HG03060 (cell line): ENCODE measurements at regions not wholly inside any gene's neighbourhood (a gene's known extent, or its start where the extent isn't known, plus 50 kb on each side); places are given as distances from the start of the nearest gene placed in this dataset.
"Not testable (repeated sequence)": the region's sequence is repeated elsewhere in the genome, so short reads cannot be mapped to it uniquely, and the experiment has no call there.

ENCODE experiments used
- ATAC-seq: cut with Tn5 transposase; IDR thresholded peaks from one replicate; pipeline ENCODE4 v1.9.1; 2021; ENCODE audit warnings: low read depth, moderate number of reproducible peaks; ENCODE audit not compliant: unreplicated experiment

- ATAC-seq: no peak
Observed at GRCh38 chr13:86920961-86921360, 750.2 kb upstream of the SLITRK5 start.

GRCh38 chr13:86922936-86923335 is 748.2 kb upstream of the SLITRK5 start:
- no peak for ATAC-seq

- not testable (repeated sequence) for ATAC-seq
Observed at GRCh38 chr13:86926916-86927315, 744.3 kb upstream of the SLITRK5 start.

- no peak for ATAC-seq
Observed at GRCh38 chr13:86932776-86933334, 738.3 kb upstream of the SLITRK5 start.

- ATAC-seq: no peak
Observed at GRCh38 chr13:86933676-86934075, 737.5 kb upstream of the SLITRK5 start.

- no peak for ATAC-seq
Observed at GRCh38 chr13:86937316-86937715, 733.9 kb upstream of the SLITRK5 start.

GRCh38 chr13:86945584-86945983 is 725.6 kb upstream of the SLITRK5 start:
- no peak for ATAC-seq

GRCh38 chr13:86946734-86947133 is 724.4 kb upstream of the SLITRK5 start:
- no peak for ATAC-seq

GRCh38 chr13:86954341-86954740 is 716.8 kb upstream of the SLITRK5 start:
- ATAC-seq: no peak

- no peak for ATAC-seq
Observed at GRCh38 chr13:86960876-86961275, 710.3 kb upstream of the SLITRK5 start.

GRCh38 chr13:86974251-86974994 is 696.7 kb upstream of the SLITRK5 start:
- no peak for ATAC-seq

GRCh38 chr13:86974995-86975328 is 696.2 kb upstream of the SLITRK5 start:
- no peak for ATAC-seq

- no peak for ATAC-seq
Observed at GRCh38 chr13:86976521-86977324, 694.4 kb upstream of the SLITRK5 start.

- no peak for ATAC-seq
Observed at GRCh38 chr13:86986448-86986847, 684.7 kb upstream of the SLITRK5 start.

GRCh38 chr13:86992251-86992650 is 678.9 kb upstream of the SLITRK5 start:
- no peak for ATAC-seq

GRCh38 chr13:87003265-87003664 is 667.9 kb upstream of the SLITRK5 start:
- no peak for ATAC-seq

GRCh38 chr13:87005511-87005910 is 665.7 kb upstream of the SLITRK5 start:
- ATAC-seq: no peak

- ATAC-seq: no peak
Observed at GRCh38 chr13:87035526-87035925, 635.6 kb upstream of the SLITRK5 start.

- no peak for ATAC-seq
Observed at GRCh38 chr13:87042946-87043345, 628.2 kb upstream of the SLITRK5 start.

- no peak for ATAC-seq
Observed at GRCh38 chr13:87052731-87053130, 618.4 kb upstream of the SLITRK5 start.

GRCh38 chr13:87057807-87058520 is 613.2 kb upstream of the SLITRK5 start:
- ATAC-seq: no peak
